ENCODE measurements at regions not wholly inside any gene's neighbourhood (a gene's known extent, or its start where the extent isn't known, plus 50 kb on each side); places are given as distances from the start of the nearest gene placed in this dataset.

DNA sequence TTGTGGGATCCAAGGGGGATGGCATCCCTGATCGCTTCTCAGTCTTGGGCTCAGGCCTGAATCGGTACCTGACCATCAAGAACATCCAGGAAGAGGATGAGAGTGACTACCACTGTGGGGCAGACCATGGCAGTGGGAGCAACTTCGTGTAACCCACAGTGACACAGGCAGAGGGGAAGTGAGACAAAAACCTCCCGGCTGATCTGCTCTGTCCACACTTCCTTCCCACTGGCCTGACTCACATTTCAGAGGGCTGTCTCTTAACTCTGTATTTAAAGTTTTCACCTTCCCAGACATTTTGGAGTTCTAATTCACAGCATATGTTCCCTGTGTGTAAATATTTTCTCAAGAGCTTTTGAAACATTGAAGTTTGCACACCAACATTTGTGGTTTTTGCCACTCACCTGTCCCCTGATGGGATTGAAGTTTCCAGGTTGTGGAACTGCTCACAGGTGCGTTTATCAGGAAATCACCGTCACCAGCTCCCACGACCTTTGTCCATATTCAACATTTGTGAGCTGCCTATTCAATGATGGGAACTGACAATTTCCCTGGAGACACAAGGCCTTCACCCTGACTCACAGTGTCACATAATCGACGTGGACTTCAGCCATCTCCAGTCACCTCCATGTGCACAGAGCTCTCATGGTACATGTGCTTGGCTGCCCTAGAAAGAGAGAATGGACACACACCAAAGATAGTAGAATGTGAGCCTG, 99.2 kb downstream of the VPREB1 start:
- TF ChIP-seq, protein P1, sequence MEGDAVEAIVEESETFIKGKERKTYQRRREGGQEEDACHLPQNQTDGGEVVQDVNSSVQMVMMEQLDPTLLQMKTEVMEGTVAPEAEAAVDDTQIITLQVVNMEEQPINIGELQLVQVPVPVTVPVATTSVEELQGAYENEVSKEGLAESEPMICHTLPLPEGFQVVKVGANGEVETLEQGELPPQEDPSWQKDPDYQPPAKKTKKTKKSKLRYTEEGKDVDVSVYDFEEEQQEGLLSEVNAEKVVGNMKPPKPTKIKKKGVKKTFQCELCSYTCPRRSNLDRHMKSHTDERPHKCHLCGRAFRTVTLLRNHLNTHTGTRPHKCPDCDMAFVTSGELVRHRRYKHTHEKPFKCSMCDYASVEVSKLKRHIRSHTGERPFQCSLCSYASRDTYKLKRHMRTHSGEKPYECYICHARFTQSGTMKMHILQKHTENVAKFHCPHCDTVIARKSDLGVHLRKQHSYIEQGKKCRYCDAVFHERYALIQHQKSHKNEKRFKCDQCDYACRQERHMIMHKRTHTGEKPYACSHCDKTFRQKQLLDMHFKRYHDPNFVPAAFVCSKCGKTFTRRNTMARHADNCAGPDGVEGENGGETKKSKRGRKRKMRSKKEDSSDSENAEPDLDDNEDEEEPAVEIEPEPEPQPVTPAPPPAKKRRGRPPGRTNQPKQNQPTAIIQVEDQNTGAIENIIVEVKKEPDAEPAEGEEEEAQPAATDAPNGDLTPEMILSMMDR (IDR thresholded peaks at IDR 0.05) = no peak
- TF ChIP-seq POLR2A (IDR thresholded peaks at IDR 0.05) = no peak

Measured in body of pancreas (tissue), 4 donors.